H1 (cell line): ENCODE measurements at regions not wholly inside any gene's neighbourhood (a gene's known extent, or its start where the extent isn't known, plus 50 kb on each side); places are given as distances from the start of the nearest gene placed in this dataset.

Experiments
- CTCF ChIP-seq, 3 experiments: IDR thresholded peaks; 1 replicate in 2 of 3; 2 replicates in 1 of 3; pipeline versions ENCODE4 v1.5.1 to v1.6.1; 2011; ENCODE audit warnings: low read length in 3 of 3, mild to moderate bottlenecking in 3 of 3, inconsistent platforms in 2 of 3, low read depth in 1 of 3, moderate library complexity in 1 of 3; ENCODE audit not compliant: insufficient read depth in 1 of 3; ENCODE audit errors: control extremely low read depth in 1 of 3
- RAD21 ChIP-seq, 2 experiments: IDR thresholded peaks in 1 of 2; conservative IDR thresholded peaks in 1 of 2; 2 replicates each; pipeline ENCODE4 v1.6.1; 2011; ENCODE audit warnings: low read depth in 2 of 2, low read length in 2 of 2, improper control_type of control experiment in 1 of 2, inconsistent platforms in 1 of 2, mild to moderate bottlenecking in 1 of 2, moderate library complexity in 1 of 2
- SP2 ChIP-seq: IDR thresholded peaks from 2 replicates; pipeline ENCODE4 v1.6.1; 2012; ENCODE audit warnings: mild to moderate bottlenecking, low read length, inconsistent platforms

GRCh38 chr4:123121241-123121907 is 199.0 kb upstream of the NUDT6 start (continued):
- TF ChIP-seq SP2 (no peak), RAD21 (IDR thresholded peaks at IDR 0.05 in 1 of 2, conservative IDR thresholded peaks at IDR 0.05 in 1 of 2; ENCODE audit: low read depth in 2 of 2, low read length in 2 of 2) (no peak), CTCF (IDR thresholded peaks at IDR 0.05; ENCODE audit: control extremely low read depth in 1 of 3, insufficient read depth in 1 of 3, low read depth in 1 of 3, low read length in 3 of 3) (no peak)
